SU-DHL-6 (cell line): ENCODE measurements at regions not wholly inside any gene's neighbourhood (a gene's known extent, or its start where the extent isn't known, plus 50 kb on each side); places are given as distances from the start of the nearest gene placed in this dataset.

Experiments
- H2AFZ ChIP-seq: fragments of 200-600 bp; sonication (generic); 2 replicates; pipeline ENCODE4 v1.6.1; 2014; ENCODE audit warnings: low read depth, mild to moderate bottlenecking, moderate library complexity, mixed read lengths, antibody characterized with exemption, low read length; ENCODE audit not compliant: severe bottlenecking
- H3F3A ChIP-seq: fragments of 200-600 bp; shearing (Covaris generic); 2 replicates; pipeline ENCODE4 v1.6.0; 2016; ENCODE audit warnings: antibody characterized with exemption, mild to moderate bottlenecking; ENCODE audit not compliant: insufficient read depth
- H3K27ac ChIP-seq: fragments of 200-600 bp; sonication (generic); 2 replicates; pipeline ENCODE4 v1.5.1; 2016; ENCODE audit warnings: low read depth, mild to moderate bottlenecking, low read length, moderate library complexity, mixed read lengths
- H3K27me3 ChIP-seq: fragments of 200-600 bp; sonication (generic), shearing (Covaris generic); 2 replicates; pipeline ENCODE4 v1.6.0; 2014; ENCODE audit warnings: mild to moderate bottlenecking, low read length
- H3K36me3 ChIP-seq: fragments of 200-600 bp; sonication (generic); 2 replicates; pipeline ENCODE4 v1.6.1; 2014; ENCODE audit warnings: mild to moderate bottlenecking, low read length, mixed read lengths
- H3K4me2 ChIP-seq: fragments of 300-600, 200-600 bp; shearing (Covaris generic), sonication (generic); 2 replicates; pipeline ENCODE4 v1.6.0; 2014; ENCODE audit warnings: low read length, low read depth, mild to moderate bottlenecking; ENCODE audit not compliant: poor library complexity, severe bottlenecking
- H3K4me3 ChIP-seq: fragments of 200-600 bp; sonication (generic); 2 replicates; pipeline ENCODE4 v1.5.1; 2014; ENCODE audit warnings: antibody characterized with exemption, low read length, mild to moderate bottlenecking, mixed read lengths; ENCODE audit not compliant: insufficient read depth, poor library complexity, severe bottlenecking
- H3K79me2 ChIP-seq: fragments of 200-600 bp; sonication (generic); 2 replicates; pipeline ENCODE4 v1.6.1; 2014; ENCODE audit warnings: mild to moderate bottlenecking, low read length, moderate library complexity; ENCODE audit not compliant: insufficient read depth
- H3K9ac ChIP-seq: fragments of 200-600 bp; sonication (generic); 2 replicates; pipeline ENCODE4 v1.7.0; 2014; ENCODE audit warnings: mild to moderate bottlenecking, low read length
- H3K9me2 ChIP-seq: fragments of 200-600 bp; sonication (generic); replicated peaks from 2 replicates; pipeline ENCODE4 v1.6.1; 2014; ENCODE audit warnings: low read length; ENCODE audit not compliant: insufficient read depth
- H3K9me3 ChIP-seq: fragments of 200-600 bp; sonication (generic); 2 replicates; pipeline ENCODE4 v1.6.1; 2014; ENCODE audit warnings: low read length, mixed read lengths; ENCODE audit not compliant: insufficient read depth
- H4K20me1 ChIP-seq: fragments of 200-600 bp; sonication (generic); 2 replicates; pipeline ENCODE4 v1.6.1; 2014; ENCODE audit warnings: low read depth, mild to moderate bottlenecking, antibody characterized with exemption, low read length, moderate library complexity, mixed read lengths
- CTCF ChIP-seq: fragments of 200-600 bp; sonication (generic); IDR thresholded peaks from one replicate; pipeline ENCODE4 v1.5.1; 2017; ENCODE audit warnings: antibody characterized with exemption, mild to moderate bottlenecking, low read length, moderate library complexity; ENCODE audit not compliant: insufficient read depth, poor library complexity, severe bottlenecking
- EZH2phosphoT487 ChIP-seq: fragments of 200-600 bp; sonication (generic), shearing (Covaris generic); conservative IDR thresholded peaks from 2 replicates; pipeline ENCODE4 v1.6.1; 2018; ENCODE audit warnings: mild to moderate bottlenecking, antibody characterized with exemption, low read length, moderate library complexity, mixed read lengths

- H3K36me3 ChIP-seq, result no peaks in the 10 kb centered on the region
- no peak for TF ChIP-seq EZH2phosphoT487
- no peak for TF ChIP-seq CTCF
- H3F3A ChIP-seq, result no peaks in the 10 kb centered on the region
- H3K4me2 ChIP-seq, result no peak overlapping the region
- no peaks in the 10 kb centered on the region for H3K79me2 ChIP-seq
- no peak overlapping the region for H3K27ac ChIP-seq
- no peak overlapping the region for H2AFZ ChIP-seq
- no peak overlapping the region for H3K9ac ChIP-seq
- no peaks in the 10 kb centered on the region for H4K20me1 ChIP-seq
- no peaks in the 10 kb centered on the region for H3K9me3 ChIP-seq
- H3K4me3 ChIP-seq, result no peak overlapping the region
- no peaks in the 10 kb centered on the region for H3K9me2 ChIP-seq
- no peaks in the 10 kb centered on the region for H3K27me3 ChIP-seq
Measured at GRCh38 chr14:84425968-84426367, 1104.0 kb upstream of the FLRT2 start.

GRCh38 chr14:84432676-84433075, 1097.3 kb upstream of the FLRT2 start:
- Histone ChIP-seq H3K9me2 (no peaks in the 10 kb centered on the region), H4K20me1 (no peaks in the 10 kb centered on the region), H3K36me3 (no peaks in the 10 kb centered on the region), H3K79me2 (no peaks in the 10 kb centered on the region), H3K4me2 (no peak overlapping the region), H3K9me3 (no peaks in the 10 kb centered on the region), H3K27ac (no peak overlapping the region), H3F3A (no peaks in the 10 kb centered on the region), H2AFZ (no peak overlapping the region), H3K4me3 (no peak overlapping the region), H3K9ac (no peak overlapping the region), H3K27me3 (no peaks in the 10 kb centered on the region)
- TF ChIP-seq CTCF (no peak), EZH2phosphoT487 (no peak)

GRCh38 chr14:84433961-84434360, 1096.0 kb upstream of the FLRT2 start:
- no peaks in the 10 kb centered on the region for H3K36me3 ChIP-seq
- no peaks in the 10 kb centered on the region for H3K9me2 ChIP-seq
- no peaks in the 10 kb centered on the region for H3F3A ChIP-seq
- no peak overlapping the region for H3K4me3 ChIP-seq
- no peak overlapping the region for H3K9ac ChIP-seq
- H3K27me3 ChIP-seq, result no peaks in the 10 kb centered on the region
- H3K9me3 ChIP-seq, result no peaks in the 10 kb centered on the region
- no peak overlapping the region for H3K27ac ChIP-seq
- H3K4me2 ChIP-seq, result no peak overlapping the region
- H4K20me1 ChIP-seq, result no peaks in the 10 kb centered on the region
- no peak overlapping the region for H2AFZ ChIP-seq
- no peak for TF ChIP-seq CTCF
- no peak for TF ChIP-seq EZH2phosphoT487
- no peaks in the 10 kb centered on the region for H3K79me2 ChIP-seq

GRCh38 chr14:84435820-84436324, 1094.1 kb upstream of the FLRT2 start:
- no peak overlapping the region for H3K27ac ChIP-seq
- H3K4me2 ChIP-seq, result no peak overlapping the region
- no peaks in the 10 kb centered on the region for H4K20me1 ChIP-seq
- no peak overlapping the region for H2AFZ ChIP-seq
- H3K27me3 ChIP-seq, result no peaks in the 10 kb centered on the region
- H3K9me2 ChIP-seq, result no peaks in the 10 kb centered on the region
- H3F3A ChIP-seq, result no peaks in the 10 kb centered on the region
- H3K36me3 ChIP-seq, result no peaks in the 10 kb centered on the region
- no peak overlapping the region for H3K9ac ChIP-seq
- H3K79me2 ChIP-seq, result no peaks in the 10 kb centered on the region
- TF ChIP-seq CTCF (no peak), EZH2phosphoT487 (no peak)
- H3K4me3 ChIP-seq, result no peak overlapping the region
- H3K9me3 ChIP-seq, result no peaks in the 10 kb centered on the region
